ENCODE measurements at regions not wholly inside any gene's neighbourhood (a gene's known extent, or its start where the extent isn't known, plus 50 kb on each side); places are given as distances from the start of the nearest gene placed in this dataset.

GRCh38 chr5:63247651-63248050 is 669.0 kb downstream of the LRRC70 start:
- H3K27ac ChIP-seq (ENCODE audit: low read length): no peak overlapping the region
- H3K4me3 ChIP-seq (ENCODE audit: low read length): no peak overlapping the region
- no peak overlapping the region for H3K4me2 ChIP-seq (ENCODE audit: low read depth, low read length)
- no peak overlapping the region for H3K9ac ChIP-seq (ENCODE audit: low read length)
- no peaks in the 10 kb centered on the region for H4K20me1 ChIP-seq (ENCODE audit: insufficient read depth, low read length)
- H3K79me2 ChIP-seq (ENCODE audit: low read length): no peaks in the 10 kb centered on the region
- H3K27me3 ChIP-seq (replicated peaks; ENCODE audit: insufficient read depth, low read length): no peaks in the 10 kb centered on the region
- H3F3A ChIP-seq (ENCODE audit: insufficient read depth, low read length): no peaks in the 10 kb centered on the region
- no peaks in the 10 kb centered on the region for H3K9me2 ChIP-seq (replicated peaks; ENCODE audit: insufficient read depth, low read length)
- DNase-seq: no peak
- no peaks in the 10 kb centered on the region for H3K9me3 ChIP-seq (replicated peaks; ENCODE audit: insufficient read depth, low read length)
- TF ChIP-seq EZH2 (optimal IDR thresholded peaks at IDR 0.05; ENCODE audit: low read depth, low read length) (no peak), CTCF (IDR thresholded peaks at IDR 0.05; ENCODE audit: low read length) (no peak), EZH2phosphoT487 (IDR thresholded peaks at IDR 0.05; ENCODE audit: low read length) (no peak)
- H2AFZ ChIP-seq (ENCODE audit: low read length): no peak overlapping the region
- H3K36me3 ChIP-seq (replicated peaks; ENCODE audit: insufficient read depth, low read length): no peaks in the 10 kb centered on the region
- H3K4me1 ChIP-seq (ENCODE audit: low read length): 0 out of 2 replicates have a peak, but pooled peaks cover 11% of the 10 kb centered on the region

- H3K9me3 ChIP-seq (replicated peaks; ENCODE audit: insufficient read depth, low read length): no peaks in the 10 kb centered on the region
- H3K4me1 ChIP-seq (ENCODE audit: low read length): peaks cover 17% of the 10 kb centered on the region; the same call in 1 of the 2 replicates
- TF ChIP-seq EZH2phosphoT487 (IDR thresholded peaks at IDR 0.05; ENCODE audit: low read length) (no peak), CTCF (IDR thresholded peaks at IDR 0.05; ENCODE audit: low read length) (no peak), EZH2 (optimal IDR thresholded peaks at IDR 0.05; ENCODE audit: low read depth, low read length) (no peak)
- no peak overlapping the region for H2AFZ ChIP-seq (ENCODE audit: low read length)
- H3K9ac ChIP-seq (ENCODE audit: low read length): no peak overlapping the region
- H3K27ac ChIP-seq (ENCODE audit: low read length): no peak overlapping the region
- no peaks in the 10 kb centered on the region for H3K9me2 ChIP-seq (replicated peaks; ENCODE audit: insufficient read depth, low read length)
- H3K36me3 ChIP-seq (replicated peaks; ENCODE audit: insufficient read depth, low read length): no peaks in the 10 kb centered on the region
- H3F3A ChIP-seq (ENCODE audit: insufficient read depth, low read length): no peaks in the 10 kb centered on the region
- H3K79me2 ChIP-seq (ENCODE audit: low read length): no peaks in the 10 kb centered on the region
- no peaks in the 10 kb centered on the region for H4K20me1 ChIP-seq (ENCODE audit: insufficient read depth, low read length)
- no peak overlapping the region for H3K4me3 ChIP-seq (ENCODE audit: low read length)
- H3K27me3 ChIP-seq (replicated peaks; ENCODE audit: insufficient read depth, low read length): no peaks in the 10 kb centered on the region
- no peak for DNase-seq
- peak overlapping the region; percentile 16; the same call in 1 of the 2 replicates for H3K4me2 ChIP-seq (ENCODE audit: low read depth, low read length)
Observed at GRCh38 chr5:63245271-63245670, 666.7 kb downstream of the LRRC70 start.

- no peaks in the 10 kb centered on the region for H4K20me1 ChIP-seq (ENCODE audit: insufficient read depth, low read length)
- no peaks in the 10 kb centered on the region for H3K9me2 ChIP-seq (replicated peaks; ENCODE audit: insufficient read depth, low read length)
- peak overlapping the region; percentile 13; the same call in 1 of the 2 replicates for H3K27ac ChIP-seq (ENCODE audit: low read length)
- H3K4me1 ChIP-seq (ENCODE audit: low read length): peaks cover 15% of the 10 kb centered on the region; the same call in 1 of the 2 replicates
- no peaks in the 10 kb centered on the region for H3K36me3 ChIP-seq (replicated peaks; ENCODE audit: insufficient read depth, low read length)
- DNase-seq: peak; percentile 59
- H3K79me2 ChIP-seq (ENCODE audit: low read length): no peaks in the 10 kb centered on the region
- H3F3A ChIP-seq (ENCODE audit: insufficient read depth, low read length): no peaks in the 10 kb centered on the region
- H3K9ac ChIP-seq (ENCODE audit: low read length): no peak overlapping the region
- no peaks in the 10 kb centered on the region for H3K27me3 ChIP-seq (replicated peaks; ENCODE audit: insufficient read depth, low read length)
- peak overlapping the region; percentile 25; the same call in 1 of the 2 replicates for H2AFZ ChIP-seq (ENCODE audit: low read length)
- no peaks in the 10 kb centered on the region for H3K9me3 ChIP-seq (replicated peaks; ENCODE audit: insufficient read depth, low read length)
- H3K4me3 ChIP-seq (ENCODE audit: low read length): no peak overlapping the region
- 0 out of 2 replicates have a peak overlapping the region, but pooled peaks have one; percentile 0 for H3K4me2 ChIP-seq (ENCODE audit: low read depth, low read length)
- TF ChIP-seq CTCF (IDR thresholded peaks at IDR 0.05; ENCODE audit: low read length): no peak
- no peak for TF ChIP-seq EZH2 (optimal IDR thresholded peaks at IDR 0.05; ENCODE audit: low read depth, low read length)
- no peak for TF ChIP-seq EZH2phosphoT487 (IDR thresholded peaks at IDR 0.05; ENCODE audit: low read length)
Observed at GRCh38 chr5:63240063-63240755, 661.6 kb downstream of the LRRC70 start.
